ENCODE measurements at regions not wholly inside any gene's neighbourhood (a gene's known extent, or its start where the extent isn't known, plus 50 kb on each side); places are given as distances from the start of the nearest gene placed in this dataset.

DNA sequence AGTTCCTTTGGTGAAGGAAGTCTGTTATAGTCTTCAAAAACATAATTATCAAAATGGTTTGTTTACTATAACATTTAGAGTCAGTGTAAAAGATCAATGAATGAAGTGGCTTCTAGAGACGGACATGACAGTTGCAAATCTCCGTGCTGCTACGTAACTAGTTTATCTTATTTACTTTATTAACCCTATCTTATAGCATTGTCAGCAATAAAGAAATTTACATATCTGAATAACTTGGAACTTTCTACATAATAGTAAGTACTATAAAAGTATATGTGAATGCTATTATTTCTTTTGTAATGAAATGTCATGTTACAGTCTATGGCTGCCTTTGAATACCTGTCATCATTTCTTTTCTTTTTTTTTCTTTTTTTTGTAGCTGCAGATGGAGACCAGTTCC lies 246.8 kb downstream of the PTH2R start:
- Histone ChIP-seq H3K27me3 (ENCODE audit: control insufficient read depth, insufficient read depth, low read length) (no peaks in the 10 kb centered on the region), H3K36me3 (ENCODE audit: control insufficient read depth, insufficient read depth, low read length) (no peaks in the 10 kb centered on the region), H3K4me3 (ENCODE audit: low read depth, low read length) (no peak overlapping the region)
- TF ChIP-seq, protein P1, sequence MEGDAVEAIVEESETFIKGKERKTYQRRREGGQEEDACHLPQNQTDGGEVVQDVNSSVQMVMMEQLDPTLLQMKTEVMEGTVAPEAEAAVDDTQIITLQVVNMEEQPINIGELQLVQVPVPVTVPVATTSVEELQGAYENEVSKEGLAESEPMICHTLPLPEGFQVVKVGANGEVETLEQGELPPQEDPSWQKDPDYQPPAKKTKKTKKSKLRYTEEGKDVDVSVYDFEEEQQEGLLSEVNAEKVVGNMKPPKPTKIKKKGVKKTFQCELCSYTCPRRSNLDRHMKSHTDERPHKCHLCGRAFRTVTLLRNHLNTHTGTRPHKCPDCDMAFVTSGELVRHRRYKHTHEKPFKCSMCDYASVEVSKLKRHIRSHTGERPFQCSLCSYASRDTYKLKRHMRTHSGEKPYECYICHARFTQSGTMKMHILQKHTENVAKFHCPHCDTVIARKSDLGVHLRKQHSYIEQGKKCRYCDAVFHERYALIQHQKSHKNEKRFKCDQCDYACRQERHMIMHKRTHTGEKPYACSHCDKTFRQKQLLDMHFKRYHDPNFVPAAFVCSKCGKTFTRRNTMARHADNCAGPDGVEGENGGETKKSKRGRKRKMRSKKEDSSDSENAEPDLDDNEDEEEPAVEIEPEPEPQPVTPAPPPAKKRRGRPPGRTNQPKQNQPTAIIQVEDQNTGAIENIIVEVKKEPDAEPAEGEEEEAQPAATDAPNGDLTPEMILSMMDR (IDR thresholded peaks at IDR 0.05; ENCODE audit: insufficient read depth, low read length, severe bottlenecking) = no peak
- DNase-seq (ENCODE audit: low read depth) (no peak), FAIRE-seq (no peak)

DNA sequence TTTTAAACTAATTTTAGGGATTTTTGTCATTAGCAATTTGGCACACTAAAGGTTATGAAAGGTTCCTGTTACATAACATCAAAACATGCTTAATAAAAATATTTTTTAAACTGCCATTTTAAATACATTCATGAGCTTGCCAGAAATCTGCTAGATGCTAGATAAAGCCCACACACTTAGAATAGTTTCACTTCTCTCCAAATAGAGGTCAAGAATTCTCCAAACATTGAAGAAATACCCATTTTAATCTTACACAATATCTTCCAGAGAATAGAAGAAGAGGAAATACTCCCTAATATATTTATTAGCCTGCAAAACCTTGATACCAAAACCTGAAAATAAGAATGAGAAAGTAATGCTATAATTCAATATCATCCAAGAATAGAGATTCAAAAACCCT lies 247.5 kb downstream of the PTH2R start:
- Histone ChIP-seq H3K4me3 (ENCODE audit: low read depth, low read length) (no peak overlapping the region), H3K27me3 (ENCODE audit: control insufficient read depth, insufficient read depth, low read length) (no peaks in the 10 kb centered on the region), H3K36me3 (ENCODE audit: control insufficient read depth, insufficient read depth, low read length) (no peaks in the 10 kb centered on the region)
- FAIRE-seq (no peak), DNase-seq (ENCODE audit: low read depth) (no peak)
- TF ChIP-seq, protein P1 (IDR thresholded peaks at IDR 0.05; ENCODE audit: insufficient read depth, low read length, severe bottlenecking) = no peak

DNA sequence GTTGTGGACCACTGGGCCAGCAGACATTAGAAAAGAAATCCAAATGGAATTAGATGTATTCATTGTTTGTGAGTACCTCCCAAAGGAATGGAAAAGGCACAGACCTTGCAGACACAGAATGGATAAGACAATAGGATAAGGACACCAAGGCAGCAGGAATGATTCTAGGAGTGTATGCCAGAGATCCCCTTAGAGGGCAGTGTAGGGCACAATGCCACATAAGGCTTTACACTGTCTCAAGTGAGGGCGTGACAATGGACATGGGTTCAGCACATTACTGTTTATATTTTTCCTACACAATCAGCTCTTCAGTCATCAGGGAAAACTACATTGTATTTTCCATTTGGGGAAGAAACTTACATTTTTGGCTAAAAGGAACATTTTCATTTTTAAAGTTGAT lies 250.9 kb downstream of the PTH2R start:
- FAIRE-seq = no peak
- peak; percentile 10 for DNase-seq (ENCODE audit: low read depth)
- TF ChIP-seq, protein P1 (IDR thresholded peaks at IDR 0.05; ENCODE audit: insufficient read depth, low read length, severe bottlenecking) = peak; percentile 29

DNA sequence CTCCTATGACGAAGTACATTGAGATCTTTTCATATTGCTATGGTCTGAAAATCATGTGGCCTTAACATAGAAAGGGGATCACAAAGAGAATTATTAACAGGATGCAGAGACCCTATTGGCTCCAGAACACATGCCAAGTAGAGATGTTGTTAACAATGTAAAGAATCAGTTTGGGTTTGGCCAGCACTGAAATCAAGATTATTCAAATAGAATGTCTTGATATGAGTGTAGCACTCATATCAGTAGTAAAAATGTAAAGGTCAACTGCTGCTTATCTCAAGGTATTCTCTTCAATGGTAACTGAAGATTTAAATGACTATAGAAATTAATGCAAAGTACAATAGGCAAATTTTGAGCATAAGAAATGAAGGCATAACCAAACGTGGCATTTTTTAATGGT lies 262.8 kb downstream of the PTH2R start:
- TF ChIP-seq, protein P1 (IDR thresholded peaks at IDR 0.05; ENCODE audit: insufficient read depth, low read length, severe bottlenecking) = no peak
- no peak overlapping the region for H3K4me3 ChIP-seq (ENCODE audit: low read depth, low read length)
- FAIRE-seq (no peak), DNase-seq (ENCODE audit: low read depth) (no peak)
- H3K36me3 ChIP-seq (ENCODE audit: control insufficient read depth, insufficient read depth, low read length) = no peaks in the 10 kb centered on the region
- no peaks in the 10 kb centered on the region for H3K27me3 ChIP-seq (ENCODE audit: control insufficient read depth, insufficient read depth, low read length)

More for the DNA sequence above, 250.9 kb downstream of the PTH2R start:
- Histone ChIP-seq H3K4me3 (ENCODE audit: low read depth, low read length) (no peak overlapping the region), H3K27me3 (ENCODE audit: control insufficient read depth, insufficient read depth, low read length) (no peaks in the 10 kb centered on the region), H3K36me3 (ENCODE audit: control insufficient read depth, insufficient read depth, low read length) (no peaks in the 10 kb centered on the region)

DNA sequence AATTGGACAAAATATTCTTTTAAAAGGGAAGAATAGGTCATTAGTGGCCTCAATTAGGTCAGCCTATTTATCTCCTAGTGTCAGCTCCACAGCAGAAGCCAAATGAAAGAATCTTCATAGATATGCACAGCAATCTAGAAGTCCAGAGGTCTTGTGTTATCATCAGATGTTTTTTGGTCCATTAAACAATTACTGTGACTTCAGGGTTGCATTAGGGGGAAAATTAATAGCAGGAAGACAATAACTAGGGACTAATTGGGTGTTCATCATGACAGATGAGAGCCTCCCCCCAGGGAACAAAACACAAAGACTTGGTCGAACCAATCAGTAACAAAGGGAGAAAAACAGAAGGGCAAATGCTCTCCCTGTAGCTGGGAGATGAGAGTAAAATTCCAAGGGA lies 264.7 kb downstream of the PTH2R start:
- H3K36me3 ChIP-seq (ENCODE audit: control insufficient read depth, insufficient read depth, low read length) = no peaks in the 10 kb centered on the region
- TF ChIP-seq, protein P1 (IDR thresholded peaks at IDR 0.05; ENCODE audit: insufficient read depth, low read length, severe bottlenecking) = no peak
- H3K4me3 ChIP-seq (ENCODE audit: low read depth, low read length) = no peak overlapping the region
- no peak for DNase-seq (ENCODE audit: low read depth)
- H3K27me3 ChIP-seq (ENCODE audit: control insufficient read depth, insufficient read depth, low read length) = no peaks in the 10 kb centered on the region
- no peak for FAIRE-seq

DNA sequence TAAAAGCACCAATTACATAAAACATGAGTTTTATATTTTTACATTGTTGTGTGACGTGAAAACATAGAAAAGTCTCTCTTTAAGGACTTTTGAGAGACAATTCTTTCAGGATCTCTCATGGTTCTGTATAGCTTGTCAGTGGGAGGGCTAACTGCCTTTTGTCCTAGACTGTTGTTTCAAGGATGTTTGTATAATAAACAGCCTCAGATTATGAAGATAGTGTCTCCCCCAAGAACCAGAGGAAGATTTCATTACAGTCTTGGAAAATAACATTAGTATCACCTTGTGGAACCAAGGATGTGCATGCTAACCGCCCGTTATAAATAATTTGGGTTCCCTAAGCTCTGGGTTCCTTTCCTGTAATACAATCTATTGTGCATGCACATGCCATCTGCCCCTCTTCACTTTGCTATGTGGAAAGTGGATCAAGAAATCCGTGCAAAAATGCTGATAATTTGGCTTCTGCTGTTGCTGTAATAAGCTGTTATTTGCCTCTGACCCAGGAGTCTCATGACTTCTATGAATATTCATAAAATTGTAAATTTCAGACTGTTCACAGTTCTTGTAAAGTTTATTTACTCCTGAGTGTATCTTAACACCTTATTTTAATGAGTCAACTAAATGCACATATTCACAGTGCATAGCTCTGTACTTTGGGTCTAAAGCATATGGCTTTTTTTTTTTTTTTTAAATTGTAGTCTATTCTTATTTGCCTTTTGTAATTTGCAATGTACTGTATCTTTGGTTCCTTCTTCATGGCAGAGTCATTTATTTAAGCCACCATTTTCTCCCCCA lies 265.5 kb downstream of the PTH2R start:
- TF ChIP-seq, protein P1 (IDR thresholded peaks at IDR 0.05; ENCODE audit: insufficient read depth, low read length, severe bottlenecking) = no peak
- no peaks in the 10 kb centered on the region for H3K27me3 ChIP-seq (ENCODE audit: control insufficient read depth, insufficient read depth, low read length)
- no peak overlapping the region for H3K4me3 ChIP-seq (ENCODE audit: low read depth, low read length)
- H3K36me3 ChIP-seq (ENCODE audit: control insufficient read depth, insufficient read depth, low read length) = no peaks in the 10 kb centered on the region
- FAIRE-seq (no peak), DNase-seq (ENCODE audit: low read depth) (no peak)
